ENCODE measurements at regions not wholly inside any gene's neighbourhood (a gene's known extent, or its start where the extent isn't known, plus 50 kb on each side); places are given as distances from the start of the nearest gene placed in this dataset.

DNA sequence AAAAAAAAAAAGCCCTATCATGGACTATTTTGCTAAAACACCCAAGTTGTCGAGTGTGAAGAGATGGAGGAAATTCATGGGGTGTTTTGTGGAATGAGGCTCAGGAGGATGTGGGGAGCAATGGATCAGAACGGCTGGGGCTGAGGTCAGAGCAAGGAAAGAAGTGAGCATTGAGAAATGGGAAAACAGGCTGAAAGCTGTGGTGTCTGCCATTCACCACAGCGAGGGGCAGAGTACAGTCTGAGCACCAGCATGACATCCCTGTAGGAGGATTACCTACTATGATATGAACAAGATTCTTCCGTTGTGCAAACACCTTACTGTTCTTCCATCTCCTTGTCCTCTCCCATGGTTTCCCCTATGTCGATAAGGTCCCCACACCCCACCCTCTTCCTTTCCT lies 193.1 kb downstream of the TMEM114 start:
- Mint-ChIP-seq H3K36me3 (ENCODE audit: insufficient read depth) (no peaks in the 10 kb centered on the region), H3K9me3 (ENCODE audit: low read depth) (no peaks in the 10 kb centered on the region), H3K27me3 (peaks cover 7% of the 10 kb centered on the region), H3K4me3 (ENCODE audit: low read depth) (no peak overlapping the region), H3K27ac (no peak overlapping the region), H3K4me1 (ENCODE audit: low read depth) (peaks cover 2% of the 10 kb centered on the region)
- no peak for DNase-seq (ENCODE audit: low spot score, unreplicated experiment)
- TF ChIP-seq, protein P1, sequence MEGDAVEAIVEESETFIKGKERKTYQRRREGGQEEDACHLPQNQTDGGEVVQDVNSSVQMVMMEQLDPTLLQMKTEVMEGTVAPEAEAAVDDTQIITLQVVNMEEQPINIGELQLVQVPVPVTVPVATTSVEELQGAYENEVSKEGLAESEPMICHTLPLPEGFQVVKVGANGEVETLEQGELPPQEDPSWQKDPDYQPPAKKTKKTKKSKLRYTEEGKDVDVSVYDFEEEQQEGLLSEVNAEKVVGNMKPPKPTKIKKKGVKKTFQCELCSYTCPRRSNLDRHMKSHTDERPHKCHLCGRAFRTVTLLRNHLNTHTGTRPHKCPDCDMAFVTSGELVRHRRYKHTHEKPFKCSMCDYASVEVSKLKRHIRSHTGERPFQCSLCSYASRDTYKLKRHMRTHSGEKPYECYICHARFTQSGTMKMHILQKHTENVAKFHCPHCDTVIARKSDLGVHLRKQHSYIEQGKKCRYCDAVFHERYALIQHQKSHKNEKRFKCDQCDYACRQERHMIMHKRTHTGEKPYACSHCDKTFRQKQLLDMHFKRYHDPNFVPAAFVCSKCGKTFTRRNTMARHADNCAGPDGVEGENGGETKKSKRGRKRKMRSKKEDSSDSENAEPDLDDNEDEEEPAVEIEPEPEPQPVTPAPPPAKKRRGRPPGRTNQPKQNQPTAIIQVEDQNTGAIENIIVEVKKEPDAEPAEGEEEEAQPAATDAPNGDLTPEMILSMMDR (IDR thresholded peaks at IDR 0.05; ENCODE audit: unreplicated experiment): no peak

DNA sequence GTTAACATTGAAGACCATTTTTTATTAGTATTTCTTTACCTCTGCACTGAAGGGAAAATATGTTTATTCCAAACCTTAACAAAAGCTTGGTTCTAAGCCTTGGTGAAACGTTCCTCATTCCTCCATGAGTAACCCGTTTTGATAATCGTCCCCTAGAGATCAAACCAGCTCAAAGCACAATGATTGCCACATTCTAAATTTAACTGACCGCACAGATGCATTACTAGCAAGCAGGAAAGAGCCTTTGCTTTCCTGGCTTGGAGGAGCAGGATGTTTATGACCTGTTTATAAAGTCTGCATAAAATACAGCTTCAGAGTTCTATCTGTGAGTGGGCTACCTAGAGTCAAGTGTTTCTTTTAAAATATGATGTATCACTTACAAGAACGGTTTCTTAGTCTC lies 193.8 kb downstream of the TMEM114 start:
- H3K4me1 Mint-ChIP-seq (ENCODE audit: low read depth): no peaks in the 10 kb centered on the region
- TF ChIP-seq, protein P1 (IDR thresholded peaks at IDR 0.05; ENCODE audit: unreplicated experiment): no peak
- H3K36me3 Mint-ChIP-seq (ENCODE audit: insufficient read depth): no peaks in the 10 kb centered on the region
- DNase-seq (ENCODE audit: low spot score, unreplicated experiment): no peak
- no peak overlapping the region for H3K27ac Mint-ChIP-seq
- H3K9me3 Mint-ChIP-seq (ENCODE audit: low read depth): no peaks in the 10 kb centered on the region
- H3K4me3 Mint-ChIP-seq (ENCODE audit: low read depth): no peak overlapping the region
- H3K27me3 Mint-ChIP-seq: peaks cover 7% of the 10 kb centered on the region

DNA sequence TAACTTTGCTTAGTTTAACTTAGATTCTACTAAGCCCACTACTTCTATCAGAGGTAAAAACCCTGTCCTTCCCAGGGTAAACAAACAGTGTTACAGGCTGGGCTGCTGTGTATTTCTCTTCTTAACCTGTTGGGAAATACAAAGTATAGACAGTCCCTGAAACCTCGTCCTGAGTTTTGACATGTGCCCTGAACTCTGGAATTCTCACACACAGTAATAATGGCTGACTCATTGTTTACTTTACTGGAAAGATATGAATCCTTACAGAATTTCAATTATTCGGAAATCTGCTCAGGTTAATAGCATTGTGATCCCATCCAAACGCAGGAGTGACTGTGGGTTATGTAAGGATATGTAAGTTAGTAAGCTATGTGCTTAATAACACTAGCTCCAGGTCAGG lies 199.1 kb downstream of the TMEM114 start:
- Mint-ChIP-seq H3K4me3 (ENCODE audit: low read depth) (no peak overlapping the region), H3K4me1 (ENCODE audit: low read depth) (peaks cover 2% of the 10 kb centered on the region), H3K36me3 (ENCODE audit: insufficient read depth) (no peaks in the 10 kb centered on the region), H3K27ac (no peak overlapping the region), H3K27me3 (peaks cover 4% of the 10 kb centered on the region), H3K9me3 (ENCODE audit: low read depth) (no peaks in the 10 kb centered on the region)
- TF ChIP-seq, protein P1 (IDR thresholded peaks at IDR 0.05; ENCODE audit: unreplicated experiment): no peak
- DNase-seq (ENCODE audit: low spot score, unreplicated experiment): no peak

DNA sequence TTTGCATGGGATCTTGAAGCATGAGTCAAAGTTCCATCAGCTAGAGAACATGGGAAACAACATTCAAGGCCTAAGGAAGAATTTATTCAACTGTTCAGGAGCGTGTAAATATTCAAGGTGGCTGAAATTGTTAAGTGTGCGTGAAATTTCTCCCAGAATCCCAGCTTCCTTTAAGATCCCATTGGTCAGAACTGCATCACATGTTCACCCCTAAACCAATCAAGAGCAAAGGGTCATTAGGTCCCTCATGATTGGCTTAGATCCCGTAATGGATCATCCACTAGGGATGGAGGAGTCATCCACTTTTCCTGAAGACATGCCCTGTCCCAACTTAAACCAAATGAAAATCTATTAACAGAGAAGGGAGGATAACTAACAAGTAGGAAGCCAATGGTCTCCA lies 201.6 kb downstream of the TMEM114 start:
- H3K36me3 Mint-ChIP-seq (ENCODE audit: insufficient read depth): no peaks in the 10 kb centered on the region
- H3K27me3 Mint-ChIP-seq: peaks cover 4% of the 10 kb centered on the region
- TF ChIP-seq, protein P1 (IDR thresholded peaks at IDR 0.05; ENCODE audit: unreplicated experiment): no peak
- no peak overlapping the region for H3K4me3 Mint-ChIP-seq (ENCODE audit: low read depth)
- peaks cover 2% of the 10 kb centered on the region for H3K4me1 Mint-ChIP-seq (ENCODE audit: low read depth)
- DNase-seq (ENCODE audit: low spot score, unreplicated experiment): no peak
- no peak overlapping the region for H3K27ac Mint-ChIP-seq
- no peaks in the 10 kb centered on the region for H3K9me3 Mint-ChIP-seq (ENCODE audit: low read depth)

DNA sequence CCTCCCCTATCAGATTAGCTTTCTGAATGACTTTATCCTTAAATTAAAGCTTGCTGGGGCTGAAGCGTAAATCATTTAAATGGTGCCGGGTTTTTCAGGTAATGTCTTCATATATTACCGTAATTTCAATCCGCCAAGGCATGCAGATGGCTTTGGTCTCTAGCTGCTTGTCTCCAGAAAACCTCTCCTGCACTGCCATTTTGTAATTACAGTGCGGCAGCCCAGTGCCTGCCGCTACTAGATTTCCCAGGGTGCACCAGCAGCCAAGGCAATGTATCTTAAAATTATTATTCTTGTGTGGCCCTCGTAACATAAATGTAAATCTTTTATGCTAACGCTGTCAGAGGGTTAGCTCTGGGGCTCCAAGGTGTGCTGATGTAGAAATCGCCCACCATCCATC lies 208.5 kb downstream of the TMEM114 start:
- peaks cover 12% of the 10 kb centered on the region for H3K27me3 Mint-ChIP-seq
- H3K4me3 Mint-ChIP-seq (ENCODE audit: low read depth): no peak overlapping the region
- H3K4me1 Mint-ChIP-seq (ENCODE audit: low read depth): no peaks in the 10 kb centered on the region
- H3K27ac Mint-ChIP-seq: no peak overlapping the region
- TF ChIP-seq, protein P1 (IDR thresholded peaks at IDR 0.05; ENCODE audit: unreplicated experiment): no peak
- H3K36me3 Mint-ChIP-seq (ENCODE audit: insufficient read depth): peaks cover 2% of the 10 kb centered on the region
- peaks cover 3% of the 10 kb centered on the region for H3K9me3 Mint-ChIP-seq (ENCODE audit: low read depth)
- DNase-seq (ENCODE audit: low spot score, unreplicated experiment): no peak
